ENCODE measurements at regions not wholly inside any gene's neighbourhood (a gene's known extent, or its start where the extent isn't known, plus 50 kb on each side); places are given as distances from the start of the nearest gene placed in this dataset.

DNA sequence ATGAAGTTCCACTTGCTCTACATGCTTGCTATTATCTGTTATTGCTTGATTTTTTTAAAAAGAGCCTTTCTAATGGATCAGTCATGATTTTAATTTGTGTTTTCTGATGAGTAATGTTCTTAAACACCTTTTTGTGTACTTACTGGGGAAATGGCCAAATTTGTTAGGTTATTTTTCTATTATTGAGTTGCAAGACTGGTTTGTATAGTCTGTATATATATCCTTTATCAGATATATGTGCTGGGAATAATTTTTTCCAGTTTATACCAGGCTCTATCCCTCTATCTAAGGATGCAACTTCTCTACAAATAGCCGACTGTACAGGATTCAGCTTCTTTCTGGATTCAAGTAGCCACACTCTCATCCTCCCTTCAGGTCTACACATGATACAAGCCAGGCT, 65.6 kb upstream of the SEC61G start:
- WGBS, 4 donors: 86 to 93% (median 90%) methylated on average over 1 of the region's 1 CpG
- ATAC-seq: no peak
- intact Hi-C loops (cut with DNase I): no loop called here
- H3K27me3 ChIP-seq: no peaks in the 10 kb centered on the region
- peak overlapping the region in 1 of 12 donors; percentile 11 for H3K27ac ChIP-seq
- TF ChIP-seq, protein P1, sequence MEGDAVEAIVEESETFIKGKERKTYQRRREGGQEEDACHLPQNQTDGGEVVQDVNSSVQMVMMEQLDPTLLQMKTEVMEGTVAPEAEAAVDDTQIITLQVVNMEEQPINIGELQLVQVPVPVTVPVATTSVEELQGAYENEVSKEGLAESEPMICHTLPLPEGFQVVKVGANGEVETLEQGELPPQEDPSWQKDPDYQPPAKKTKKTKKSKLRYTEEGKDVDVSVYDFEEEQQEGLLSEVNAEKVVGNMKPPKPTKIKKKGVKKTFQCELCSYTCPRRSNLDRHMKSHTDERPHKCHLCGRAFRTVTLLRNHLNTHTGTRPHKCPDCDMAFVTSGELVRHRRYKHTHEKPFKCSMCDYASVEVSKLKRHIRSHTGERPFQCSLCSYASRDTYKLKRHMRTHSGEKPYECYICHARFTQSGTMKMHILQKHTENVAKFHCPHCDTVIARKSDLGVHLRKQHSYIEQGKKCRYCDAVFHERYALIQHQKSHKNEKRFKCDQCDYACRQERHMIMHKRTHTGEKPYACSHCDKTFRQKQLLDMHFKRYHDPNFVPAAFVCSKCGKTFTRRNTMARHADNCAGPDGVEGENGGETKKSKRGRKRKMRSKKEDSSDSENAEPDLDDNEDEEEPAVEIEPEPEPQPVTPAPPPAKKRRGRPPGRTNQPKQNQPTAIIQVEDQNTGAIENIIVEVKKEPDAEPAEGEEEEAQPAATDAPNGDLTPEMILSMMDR (IDR thresholded peaks at IDR 0.05): no peak
- TF ChIP-seq POLR2A (IDR thresholded peaks at IDR 0.05): no peak
- H3K4me1 ChIP-seq: peaks cover 0 to 11% (median 0%) of the 10 kb centered on the region in 12 donors
- no peaks in the 10 kb centered on the region for H3K36me3 ChIP-seq
- H3K4me3 ChIP-seq: no peak overlapping the region
- H3K9me3 ChIP-seq: peaks cover 0 to 14% (median 0%) of the 10 kb centered on the region in 12 donors
- DNase-seq: no peak

- TF ChIP-seq, protein P1 (IDR thresholded peaks at IDR 0.05): no peak
- TF ChIP-seq POLR2A (IDR thresholded peaks at IDR 0.05): no peak
- WGBS, 4 donors: 88 to 92% (median 89%) methylated on average over 3 of the region's 3 CpGs
- intact Hi-C loops (cut with DNase I): no loop called here
- peaks cover 0 to 14% (median 0%) of the 10 kb centered on the region in 12 donors for H3K9me3 ChIP-seq
- peaks cover 0 to 11% (median 0%) of the 10 kb centered on the region in 12 donors for H3K4me1 ChIP-seq
- H3K27me3 ChIP-seq: no peaks in the 10 kb centered on the region
- ATAC-seq (no peak), DNase-seq (no peak)
- no peak overlapping the region for H3K27ac ChIP-seq
- H3K36me3 ChIP-seq: no peaks in the 10 kb centered on the region
- H3K4me3 ChIP-seq: no peak overlapping the region
Measured at GRCh38 chr7:54825368-54825767, 66.4 kb upstream of the SEC61G start.

- intact Hi-C loops (cut with DNase I): no loop called here
- Histone ChIP-seq H3K4me3 (no peak overlapping the region), H3K27ac (no peak overlapping the region), H3K27me3 (no peaks in the 10 kb centered on the region), H3K9me3 (peaks cover 0 to 14% (median 0%) of the 10 kb centered on the region in 12 donors), H3K36me3 (no peaks in the 10 kb centered on the region), H3K4me1 (peaks cover 0 to 11% (median 0%) of the 10 kb centered on the region in 12 donors)
- DNase-seq: no peak
- TF ChIP-seq, protein P1 (IDR thresholded peaks at IDR 0.05): no peak
- no peak for TF ChIP-seq POLR2A (IDR thresholded peaks at IDR 0.05)
- 87 to 94% (median 88%) methylated on average over 4 of the region's 4 CpGs for WGBS, 4 donors
- ATAC-seq: no peak
Measured at GRCh38 chr7:54827734-54828133, 68.7 kb upstream of the SEC61G start.

DNA sequence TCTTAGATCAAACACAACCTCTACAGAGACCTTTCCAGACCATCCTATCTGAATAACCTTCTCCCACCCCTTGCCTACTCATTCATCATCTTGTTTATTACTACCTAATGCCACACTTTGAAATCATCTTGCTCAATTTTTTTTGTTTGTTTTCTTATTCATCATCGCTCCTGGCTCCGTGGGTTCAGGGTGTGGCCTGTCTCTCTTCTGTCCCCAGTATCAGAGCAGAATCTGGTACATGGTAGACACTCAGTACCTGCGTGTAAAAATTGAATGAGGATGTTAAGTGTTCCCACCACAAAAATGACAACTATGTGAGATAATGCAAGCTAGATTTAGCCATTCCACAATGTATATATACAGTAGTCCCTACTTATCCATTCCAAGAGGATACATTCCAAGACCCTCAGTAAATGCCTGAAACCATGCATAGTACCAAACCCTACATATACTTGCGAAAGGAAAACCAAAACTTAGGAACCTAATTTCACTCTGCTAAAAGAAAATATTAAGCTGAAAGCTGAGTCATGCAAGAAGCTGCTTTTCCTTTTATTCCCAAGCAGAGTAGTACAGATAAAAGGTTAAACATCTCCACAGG, 72.1 kb upstream of the SEC61G start:
- intact Hi-C loops (cut with DNase I): no loop called here
- ATAC-seq: no peak
- 86 to 92% (median 89%) methylated on average over 4 of the region's 4 CpGs for WGBS, 4 donors
- Histone ChIP-seq H3K4me1 (no peaks in the 10 kb centered on the region), H3K27me3 (no peaks in the 10 kb centered on the region), H3K27ac (no peak overlapping the region), H3K4me3 (no peak overlapping the region), H3K9me3 (peaks cover 0 to 14% (median 0%) of the 10 kb centered on the region in 12 donors), H3K36me3 (no peaks in the 10 kb centered on the region)
- no peak for DNase-seq
- TF ChIP-seq, protein P1 (IDR thresholded peaks at IDR 0.05): no peak
- TF ChIP-seq POLR2A (IDR thresholded peaks at IDR 0.05): no peak
